ENCODE measurements at regions not wholly inside any gene's neighbourhood (a gene's known extent, or its start where the extent isn't known, plus 50 kb on each side); places are given as distances from the start of the nearest gene placed in this dataset.

DNA sequence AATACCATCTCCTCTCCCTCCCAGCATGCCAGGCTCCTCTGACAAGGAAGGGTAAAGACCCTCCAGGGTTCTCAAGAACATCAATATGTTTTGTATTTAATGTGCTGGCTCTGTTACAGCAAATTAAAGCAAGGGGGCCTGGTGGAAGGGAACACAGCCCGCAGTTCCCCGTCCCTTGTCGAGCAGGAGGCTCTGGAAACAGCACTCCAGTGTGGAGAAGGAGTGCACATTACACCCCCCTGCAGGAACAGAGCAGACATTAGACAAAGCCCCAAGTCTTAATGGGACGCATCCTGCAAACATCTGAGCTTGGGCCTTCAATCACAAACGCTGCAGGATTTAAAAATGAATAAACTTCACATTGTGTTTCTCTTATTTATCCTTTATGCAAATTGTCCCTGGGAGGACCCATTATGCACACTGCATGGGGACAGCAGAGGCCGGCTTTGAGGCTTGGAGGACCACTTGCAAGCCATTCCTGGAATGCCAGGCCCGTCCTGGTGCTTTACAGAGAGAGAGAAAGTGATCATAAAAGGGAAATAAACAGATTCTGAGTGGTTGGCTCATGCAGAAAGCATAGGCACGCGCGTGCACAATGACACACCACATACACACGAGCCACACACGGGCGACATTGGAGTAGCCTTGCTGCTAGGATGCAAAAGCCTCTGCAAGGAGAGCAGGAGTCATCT, 328.7 kb downstream of the SMAD2 start:
- DNase-seq (ENCODE audit: low read depth) = no peak
- TF ChIP-seq, protein P1, sequence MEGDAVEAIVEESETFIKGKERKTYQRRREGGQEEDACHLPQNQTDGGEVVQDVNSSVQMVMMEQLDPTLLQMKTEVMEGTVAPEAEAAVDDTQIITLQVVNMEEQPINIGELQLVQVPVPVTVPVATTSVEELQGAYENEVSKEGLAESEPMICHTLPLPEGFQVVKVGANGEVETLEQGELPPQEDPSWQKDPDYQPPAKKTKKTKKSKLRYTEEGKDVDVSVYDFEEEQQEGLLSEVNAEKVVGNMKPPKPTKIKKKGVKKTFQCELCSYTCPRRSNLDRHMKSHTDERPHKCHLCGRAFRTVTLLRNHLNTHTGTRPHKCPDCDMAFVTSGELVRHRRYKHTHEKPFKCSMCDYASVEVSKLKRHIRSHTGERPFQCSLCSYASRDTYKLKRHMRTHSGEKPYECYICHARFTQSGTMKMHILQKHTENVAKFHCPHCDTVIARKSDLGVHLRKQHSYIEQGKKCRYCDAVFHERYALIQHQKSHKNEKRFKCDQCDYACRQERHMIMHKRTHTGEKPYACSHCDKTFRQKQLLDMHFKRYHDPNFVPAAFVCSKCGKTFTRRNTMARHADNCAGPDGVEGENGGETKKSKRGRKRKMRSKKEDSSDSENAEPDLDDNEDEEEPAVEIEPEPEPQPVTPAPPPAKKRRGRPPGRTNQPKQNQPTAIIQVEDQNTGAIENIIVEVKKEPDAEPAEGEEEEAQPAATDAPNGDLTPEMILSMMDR (conservative IDR thresholded peaks at IDR 0.05; ENCODE audit: control insufficient read depth, insufficient read depth, low read depth, low read length) = no peak
- H3K4me3 ChIP-seq (ENCODE audit: control insufficient read depth, low read depth, low read length) = no peak overlapping the region

DNA sequence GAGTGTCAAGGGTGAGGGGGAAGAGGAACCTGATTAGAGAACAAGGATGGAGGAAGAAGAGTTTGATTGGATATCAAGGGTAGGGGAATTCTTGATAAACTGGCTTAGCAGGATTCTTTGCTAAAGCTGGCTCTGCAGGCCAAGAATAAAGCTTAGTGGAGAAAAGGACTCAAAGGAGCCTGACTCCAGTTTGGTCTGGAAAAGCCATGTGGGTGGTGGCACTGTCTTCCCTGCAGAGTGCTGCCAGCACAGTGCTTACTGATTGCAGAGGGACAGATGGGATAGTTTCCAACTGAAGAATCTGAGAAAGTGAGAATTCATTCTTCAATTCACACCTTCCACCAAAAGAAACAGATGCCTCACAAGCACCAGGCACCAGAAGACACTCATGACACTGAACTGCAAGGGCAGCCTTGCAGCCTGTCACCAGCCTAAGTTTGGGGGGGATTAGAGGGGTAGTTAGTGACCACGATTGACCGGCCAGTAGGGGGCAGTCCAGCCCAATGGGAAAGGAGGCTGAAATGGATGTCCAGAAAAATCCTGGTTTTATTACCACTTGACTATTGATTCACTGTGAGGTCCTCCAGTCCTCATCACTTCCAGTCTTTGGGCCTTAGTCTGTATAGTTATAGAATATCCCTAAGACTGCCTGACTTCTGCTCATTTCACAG, 334.5 kb downstream of the SMAD2 start:
- DNase-seq (ENCODE audit: low read depth) = peak; percentile 7

DNA sequence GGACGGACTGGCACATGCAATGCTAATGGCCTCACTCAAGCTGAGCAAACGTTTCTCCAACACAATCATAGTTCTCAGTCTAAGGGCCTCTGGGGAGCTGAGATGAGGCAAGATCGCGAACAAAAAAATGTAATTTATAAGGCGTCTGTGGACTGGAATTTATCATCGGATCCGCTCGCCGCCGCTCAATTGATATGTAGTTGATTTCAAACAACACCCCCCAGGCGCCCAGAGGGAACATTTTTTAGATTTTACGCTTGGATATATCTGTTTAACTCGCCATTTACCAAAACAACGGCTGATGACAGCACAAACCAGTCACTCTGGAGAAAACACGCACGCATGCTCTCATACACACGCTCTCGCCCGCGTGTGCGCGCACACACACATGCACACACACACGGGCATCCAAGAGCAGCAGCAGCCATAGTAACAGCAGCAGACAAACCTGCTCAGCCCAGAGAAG, 335.8 kb downstream of the SMAD2 start:
- no peak overlapping the region for H3K4me3 ChIP-seq (ENCODE audit: control insufficient read depth, low read depth, low read length)
- TF ChIP-seq, protein P1 (conservative IDR thresholded peaks at IDR 0.05; ENCODE audit: control insufficient read depth, insufficient read depth, low read depth, low read length) = no peak
- DNase-seq (ENCODE audit: low read depth) = no peak

More for the DNA sequence above, 334.5 kb downstream of the SMAD2 start:
- no peak overlapping the region for H3K4me3 ChIP-seq (ENCODE audit: control insufficient read depth, low read depth, low read length)
- TF ChIP-seq, protein P1 (conservative IDR thresholded peaks at IDR 0.05; ENCODE audit: control insufficient read depth, insufficient read depth, low read depth, low read length) = peak; percentile 40

DNA sequence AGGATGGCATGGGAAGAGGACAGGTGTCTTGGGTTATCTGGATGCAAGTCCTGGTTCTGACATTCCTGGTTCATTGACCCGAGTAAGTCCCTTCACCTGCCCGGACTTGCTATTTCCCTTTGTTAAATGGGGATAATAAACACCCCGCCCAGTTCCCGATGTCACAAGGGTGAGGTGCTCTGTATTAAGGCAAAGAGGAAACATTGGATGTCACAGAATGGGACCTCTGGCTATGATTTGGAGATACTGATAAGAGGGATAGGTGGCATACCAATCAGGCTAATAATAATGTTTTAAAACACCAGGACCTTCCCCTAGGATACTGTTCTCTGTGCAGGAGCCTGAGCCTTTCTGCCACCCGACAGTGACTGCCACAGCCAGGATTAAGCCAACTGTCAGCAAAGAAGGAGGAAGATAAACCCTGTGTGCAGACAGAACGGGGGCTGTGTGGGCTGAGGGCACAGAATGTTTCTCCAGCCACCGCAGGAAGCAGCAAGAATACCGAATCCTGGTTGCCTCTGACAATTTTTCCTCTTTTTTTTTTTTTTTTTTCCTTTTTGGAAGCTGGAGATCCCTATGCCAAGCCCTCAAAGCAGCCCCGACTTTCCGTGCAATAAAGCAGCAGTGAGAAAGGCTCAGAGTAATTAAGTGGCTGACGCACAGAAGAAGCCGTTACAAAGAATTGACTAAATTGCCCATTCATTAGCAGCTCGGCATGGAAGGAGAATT, 336.6 kb downstream of the SMAD2 start:
- no peak overlapping the region for H3K4me3 ChIP-seq (ENCODE audit: control insufficient read depth, low read depth, low read length)
- no peak for DNase-seq (ENCODE audit: low read depth)
- TF ChIP-seq, protein P1 (conservative IDR thresholded peaks at IDR 0.05; ENCODE audit: control insufficient read depth, insufficient read depth, low read depth, low read length) = no peak

DNA sequence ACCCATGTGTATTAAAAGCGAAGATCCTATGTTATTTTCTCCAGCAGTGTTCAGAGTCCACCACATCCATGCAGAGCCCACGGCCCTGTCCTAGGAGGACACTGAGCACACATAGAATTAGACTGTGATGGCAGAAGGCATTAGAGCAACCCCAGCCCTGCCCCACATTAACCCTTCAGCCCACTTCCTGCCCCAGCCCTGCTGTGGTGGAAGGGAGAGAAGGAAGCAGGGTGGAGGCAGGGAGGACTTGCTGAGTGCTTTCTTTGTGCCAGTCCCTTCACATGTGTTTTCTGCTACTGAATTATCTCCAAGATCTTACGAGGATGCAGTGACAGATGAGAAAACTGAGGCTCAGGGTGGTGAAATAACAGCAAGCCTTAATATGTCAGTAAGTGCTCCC, 339.0 kb downstream of the SMAD2 start:
- TF ChIP-seq, protein P1 (conservative IDR thresholded peaks at IDR 0.05; ENCODE audit: control insufficient read depth, insufficient read depth, low read depth, low read length) = no peak
- DNase-seq (ENCODE audit: low read depth) = no peak

DNA sequence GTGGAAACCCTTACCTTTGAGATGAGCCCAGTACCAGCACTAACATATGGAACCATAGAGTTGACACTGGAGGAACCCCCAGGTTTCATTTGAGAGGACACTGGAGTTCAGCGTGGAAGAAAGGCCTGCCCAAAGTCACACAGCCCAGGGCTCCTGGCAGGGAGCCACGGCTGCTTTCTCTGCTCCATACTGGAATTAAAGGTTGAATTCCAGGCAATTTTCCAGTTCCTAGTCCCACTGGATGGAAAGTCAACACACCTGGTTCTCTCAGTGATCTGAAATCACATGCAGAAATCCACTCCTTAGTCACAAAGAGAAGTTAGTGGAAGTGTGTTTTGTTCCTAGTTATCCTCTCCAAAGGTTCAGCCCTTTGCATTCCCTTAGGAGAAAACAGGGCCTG, 336.1 kb upstream of the SKOR2 start:
- TF ChIP-seq, protein P1 (conservative IDR thresholded peaks at IDR 0.05; ENCODE audit: control insufficient read depth, insufficient read depth, low read depth, low read length) = no peak
- DNase-seq (ENCODE audit: low read depth) = no peak
- H3K4me3 ChIP-seq (ENCODE audit: control insufficient read depth, low read depth, low read length) = no peak overlapping the region

More for the DNA sequence above, 339.0 kb downstream of the SMAD2 start:
- no peak overlapping the region for H3K4me3 ChIP-seq (ENCODE audit: control insufficient read depth, low read depth, low read length)
